Lower leg skin (tissue), 3 donors: ENCODE measurements at regions not wholly inside any gene's neighbourhood (a gene's known extent, or its start where the extent isn't known, plus 50 kb on each side); places are given as distances from the start of the nearest gene placed in this dataset.
"Not testable (repeated sequence)": the region's sequence is repeated elsewhere in the genome, so short reads cannot be mapped to it uniquely, and the experiment has no call there.

Experiments used
- CTCF ChIP-seq, 3 donors: fragments of 450-650 bp; IDR thresholded peaks; one replicate each; pipeline ENCODE4 v1.5.1; 2016; ENCODE audit warnings: antibody characterized with exemption in 3 of 3, mild to moderate bottlenecking in 3 of 3, moderate library complexity in 2 of 3
- POLR2A ChIP-seq, 2 donors: fragments of 450-650 bp; IDR thresholded peaks; one replicate each; pipeline ENCODE4 v1.6.1; 2016 to 2017; ENCODE audit warnings: antibody characterized with exemption in 2 of 2, mild to moderate bottlenecking in 1 of 2, moderate library complexity in 1 of 2

- not testable (repeated sequence) for TF ChIP-seq CTCF, POLR2A (IDR thresholded peaks at IDR 0.05)
These were observed 1399.9 kb upstream of the PCDH10 start for GRCh38 chr4:131749224-131749623.
